Anterior cingulate cortex (tissue), 58 donors: ENCODE measurements at regions not wholly inside any gene's neighbourhood (a gene's known extent, or its start where the extent isn't known, plus 50 kb on each side); places are given as distances from the start of the nearest gene placed in this dataset.
A peak's percentile ranks its signal among the peaks of the same experiment; 100 is the strongest.
"Not testable (repeated sequence)": the region's sequence is repeated elsewhere in the genome, so short reads cannot be mapped to it uniquely, and the experiment has no call there.

Experiments used
- DNase-seq, 58 donors: peaks; one replicate each; lab custom pipeline; 2025; lab: John Stamatoyannopoulos, UW

DNA sequence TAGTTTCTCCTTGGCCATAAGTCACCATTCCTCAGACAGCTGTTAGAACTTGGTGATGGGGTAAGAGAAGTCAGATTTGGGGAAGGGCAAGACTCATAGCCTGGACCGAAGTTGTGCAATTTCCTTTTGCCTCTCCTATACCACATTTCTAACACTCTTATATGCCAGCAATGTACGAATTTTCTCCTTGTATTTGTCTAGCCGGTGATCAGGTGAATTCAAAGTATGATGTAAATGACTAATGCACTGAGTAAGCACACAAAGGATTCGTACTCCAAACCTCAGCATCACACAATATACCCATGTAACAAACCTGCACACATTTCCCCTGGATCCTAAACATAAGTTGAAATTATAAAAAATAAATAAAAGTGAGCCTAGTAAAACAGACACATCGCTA lies 1143.5 kb upstream of the CELF4 start:
- DNase-seq = no peak

DNA sequence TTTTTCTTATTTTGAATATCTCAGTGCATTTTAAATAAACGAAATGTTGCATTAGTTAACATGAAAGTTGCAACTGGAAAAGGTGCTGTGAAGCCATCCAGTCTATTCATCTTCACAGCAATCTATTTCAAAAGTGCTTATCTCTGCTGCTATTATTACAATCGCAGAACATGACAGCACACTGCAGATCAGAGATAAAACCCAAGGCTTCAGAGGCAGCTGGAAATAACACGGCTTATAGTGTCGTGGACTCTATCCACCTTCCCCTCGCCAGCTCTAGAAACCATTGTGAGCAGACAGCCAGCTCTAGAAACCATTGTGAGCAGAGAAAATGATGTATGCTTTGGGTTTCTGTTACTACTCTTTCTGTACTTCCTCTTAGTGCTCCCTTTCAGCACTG lies 1140.8 kb upstream of the CELF4 start:
- DNase-seq = no peak

DNA sequence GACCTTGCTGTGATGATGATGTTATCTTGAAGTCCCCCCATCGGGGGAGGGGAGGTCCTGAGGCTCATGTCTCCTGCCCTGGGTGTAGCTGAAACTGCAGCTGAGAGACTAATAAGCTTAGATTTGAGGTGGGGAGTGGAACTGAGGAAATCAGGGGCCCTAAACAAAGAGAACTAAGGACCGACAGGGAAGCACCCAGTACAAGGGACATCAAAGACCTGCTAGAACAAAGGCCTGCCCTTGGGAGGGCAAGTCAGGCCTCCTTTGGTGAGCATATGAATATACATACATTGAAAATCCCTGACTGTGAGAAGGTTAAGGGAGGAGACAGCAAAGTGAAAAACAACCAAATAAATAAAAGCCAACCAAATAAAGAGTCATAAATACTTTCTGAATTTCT lies 1132.5 kb upstream of the CELF4 start:
- no peak for DNase-seq

DNA sequence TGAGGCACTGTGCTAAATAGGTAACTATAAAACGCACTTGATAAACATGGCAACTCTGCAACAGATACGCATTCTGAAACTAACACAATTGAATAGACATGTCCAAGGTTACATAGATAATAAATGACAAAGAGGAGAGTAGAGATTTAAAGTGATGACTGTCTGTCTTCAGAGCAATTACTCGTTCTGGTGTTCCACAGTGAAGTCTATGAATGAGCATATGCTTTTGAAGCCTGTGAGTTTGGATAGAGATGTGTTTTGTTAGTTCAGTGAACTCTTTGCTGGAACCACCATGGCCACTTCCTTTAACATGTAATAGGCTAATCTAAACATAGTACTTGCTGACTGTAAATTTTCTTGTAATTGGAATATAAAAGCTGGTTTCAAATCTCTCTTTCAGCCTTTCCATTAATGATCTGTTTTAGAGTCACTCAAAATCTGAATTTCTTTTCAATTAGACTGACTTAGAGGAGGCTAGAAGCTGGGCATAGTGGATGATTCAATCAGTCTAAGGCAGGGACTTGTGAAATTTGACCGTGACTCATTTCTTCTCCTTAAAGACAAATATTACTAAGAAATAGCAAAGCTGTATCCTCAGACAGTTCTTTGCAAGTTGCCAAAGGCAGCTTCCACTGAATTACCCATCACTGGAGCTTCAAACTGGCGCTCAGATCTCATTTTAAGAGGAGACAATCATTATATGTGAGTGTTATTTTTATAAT lies 1130.1 kb upstream of the CELF4 start:
- peak in 1 of 58 donors; percentile 3 for DNase-seq

DNA sequence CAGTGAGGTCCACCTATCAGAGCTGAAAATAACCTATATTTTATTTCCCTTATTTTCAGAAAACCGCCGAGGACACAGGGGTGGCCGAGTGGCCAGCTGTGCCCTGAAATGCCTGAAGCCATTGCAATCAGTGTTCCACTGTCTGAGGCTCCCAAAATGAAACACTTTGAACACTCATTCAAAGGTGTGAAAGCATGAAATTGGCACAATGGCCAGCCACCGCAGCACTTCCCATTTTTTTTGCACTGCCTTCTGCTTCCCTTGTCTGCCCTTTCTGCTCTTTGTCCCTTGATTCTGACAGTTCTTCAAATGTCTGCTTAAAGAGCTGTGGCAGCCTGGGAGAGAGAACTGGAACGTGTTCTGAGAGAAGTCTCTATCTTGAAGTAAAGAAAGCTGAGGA lies 1127.5 kb upstream of the CELF4 start:
- DNase-seq = no peak

DNA sequence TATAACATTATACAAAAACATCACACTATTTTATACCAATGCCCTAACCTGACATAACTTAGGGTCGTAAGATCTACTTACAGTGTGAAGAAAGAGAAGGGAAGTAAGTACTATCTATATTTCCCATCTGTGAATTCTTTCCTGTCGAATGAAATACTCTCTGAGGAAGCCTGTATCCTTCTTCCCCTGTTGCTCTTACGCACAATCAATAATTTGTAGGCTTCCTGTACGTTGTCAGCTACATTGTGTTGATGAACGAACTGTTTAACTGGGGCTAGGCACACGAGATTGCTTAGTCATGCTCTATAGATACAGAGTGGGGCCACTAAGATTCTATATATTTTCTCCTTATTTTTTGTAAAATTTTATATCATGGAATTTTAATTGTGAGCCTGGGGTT lies 1125.0 kb upstream of the CELF4 start:
- DNase-seq = no peak

DNA sequence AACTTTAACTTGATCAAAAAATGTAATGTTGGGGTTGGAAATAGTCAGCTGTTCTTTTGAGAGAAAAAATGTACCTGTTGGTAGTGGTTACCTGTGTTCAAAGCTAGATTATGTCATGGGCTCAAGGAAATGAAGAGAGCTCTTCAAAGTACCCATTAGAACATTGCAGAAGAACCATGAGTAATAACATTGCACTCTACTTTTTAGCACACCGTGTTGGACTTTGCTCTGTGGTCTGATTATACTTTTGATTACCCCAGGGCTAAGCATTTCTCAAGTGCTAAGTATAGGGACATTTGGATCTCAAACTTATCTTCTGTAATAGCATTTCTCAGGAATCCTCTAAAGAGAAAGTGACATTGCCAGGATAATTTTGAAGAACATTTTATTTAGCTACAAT lies 1122.8 kb upstream of the CELF4 start:
- DNase-seq = no peak

DNA sequence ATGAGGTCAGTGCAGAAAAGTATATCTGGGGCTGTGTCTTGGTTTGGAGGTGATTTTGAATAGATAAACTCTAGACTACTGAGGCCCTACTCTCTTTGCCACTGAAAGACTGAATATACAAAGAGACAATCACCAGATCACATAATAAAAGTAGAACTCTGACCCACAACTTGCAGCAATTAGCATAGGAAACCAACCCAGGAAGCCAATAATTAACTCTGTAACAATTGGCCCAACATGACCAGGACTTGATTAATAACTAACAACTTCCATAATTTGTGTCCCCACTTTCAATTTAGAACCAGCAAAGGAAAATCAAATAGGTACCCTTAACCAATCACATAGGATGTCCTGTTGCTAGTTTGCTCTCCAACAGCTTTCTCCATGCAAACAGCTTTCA lies 1104.9 kb upstream of the CELF4 start:
- DNase-seq = no peak

DNA sequence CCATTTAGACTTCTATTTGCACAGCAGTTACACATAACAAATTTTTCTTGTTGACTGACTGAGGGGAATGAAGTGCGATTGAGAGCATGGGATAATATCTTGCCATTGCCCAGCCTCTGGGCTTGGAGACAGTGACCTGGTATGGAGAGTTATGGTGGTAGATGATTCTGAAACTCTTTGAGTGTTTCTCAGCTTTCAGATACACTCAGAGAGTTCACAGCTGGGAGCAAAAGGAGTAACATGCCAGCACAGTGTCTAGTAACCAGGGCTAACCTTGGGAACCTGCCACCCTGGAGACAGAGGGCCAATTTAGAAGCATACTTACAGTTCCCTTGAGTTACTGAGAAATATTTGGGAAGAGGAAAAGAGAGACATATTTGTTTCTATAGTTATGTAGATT lies 1099.3 kb upstream of the CELF4 start:
- DNase-seq = no peak

DNA sequence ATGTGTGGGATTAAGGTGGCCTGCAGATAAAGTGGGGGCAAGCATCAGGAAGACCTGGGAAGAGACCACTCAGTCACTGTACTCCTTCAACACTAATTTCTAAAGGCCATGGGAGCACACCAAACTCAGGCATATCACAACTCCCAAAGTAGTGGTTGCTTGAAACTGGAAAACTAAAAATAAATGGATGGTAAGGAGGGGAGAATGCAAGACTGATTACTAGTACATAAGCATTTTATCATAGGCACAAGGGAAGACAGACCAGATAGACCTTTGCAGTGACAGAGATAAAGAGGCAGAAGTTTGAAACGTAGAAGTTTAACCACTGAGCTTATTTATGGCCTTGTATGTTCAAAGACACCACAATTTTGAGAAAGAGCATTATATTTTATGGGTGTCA lies 1098.1 kb upstream of the CELF4 start:
- no peak for DNase-seq

DNA sequence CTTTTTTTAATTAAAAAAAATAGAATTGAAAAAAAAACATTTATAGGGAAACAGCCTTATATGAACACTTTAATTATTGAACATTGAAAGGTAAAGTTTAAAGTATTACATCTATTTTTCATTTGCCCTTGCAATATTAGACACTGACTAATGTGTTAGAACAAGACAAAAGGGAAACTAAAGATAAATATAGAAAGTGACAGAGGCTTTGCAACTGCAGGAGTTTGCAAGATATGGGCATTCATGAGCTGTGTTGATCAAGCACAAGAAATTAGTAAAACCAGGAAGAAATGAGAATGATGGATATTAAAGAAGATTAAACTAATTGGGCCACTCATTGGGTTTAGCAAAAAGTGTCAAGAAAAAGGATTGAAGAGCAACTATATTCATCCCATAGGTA lies 1097.7 kb upstream of the CELF4 start:
- DNase-seq = no peak

DNA sequence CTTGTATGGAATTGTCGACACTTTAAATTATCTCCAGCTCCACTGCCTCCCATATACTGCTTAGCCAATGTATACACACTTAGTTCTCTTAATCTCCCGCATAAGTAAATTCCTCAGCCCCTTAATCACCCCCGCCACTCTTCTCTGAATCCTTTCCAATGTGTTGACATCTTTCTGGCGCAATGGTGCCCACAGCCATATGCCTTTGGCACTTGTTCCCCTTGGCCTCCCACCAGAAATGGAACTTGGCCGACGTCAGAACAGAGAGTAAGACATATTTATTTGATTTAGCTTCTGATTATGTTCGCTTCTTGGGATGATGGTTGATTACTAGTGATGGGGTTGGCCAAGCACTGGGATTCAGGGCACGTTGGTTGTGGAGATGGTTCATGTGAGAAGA lies 1089.3 kb upstream of the CELF4 start:
- DNase-seq = peak in 1 of 58 donors; percentile 4

DNA sequence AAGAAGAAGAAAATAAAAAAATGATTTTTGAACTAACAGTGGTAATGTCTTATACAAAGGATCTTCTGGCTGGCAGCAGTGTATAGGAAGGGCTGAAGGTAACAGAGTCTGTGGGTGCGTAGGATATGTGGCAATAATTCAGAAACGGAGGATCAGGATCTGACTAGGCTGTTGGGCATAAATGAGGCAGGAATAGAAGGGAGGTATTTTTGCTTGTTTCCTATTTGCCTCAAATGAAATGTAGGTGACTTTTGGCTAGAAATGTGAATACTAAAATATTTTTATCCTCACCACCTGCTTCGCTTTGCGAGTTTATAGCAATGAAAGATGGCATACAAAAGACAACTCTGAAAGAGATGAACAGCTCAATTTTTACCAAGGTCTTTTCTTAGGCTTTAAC lies 1086.1 kb upstream of the CELF4 start:
- peak in 3 of 58 donors; percentile 0 to 5 (median 1) for DNase-seq

DNA sequence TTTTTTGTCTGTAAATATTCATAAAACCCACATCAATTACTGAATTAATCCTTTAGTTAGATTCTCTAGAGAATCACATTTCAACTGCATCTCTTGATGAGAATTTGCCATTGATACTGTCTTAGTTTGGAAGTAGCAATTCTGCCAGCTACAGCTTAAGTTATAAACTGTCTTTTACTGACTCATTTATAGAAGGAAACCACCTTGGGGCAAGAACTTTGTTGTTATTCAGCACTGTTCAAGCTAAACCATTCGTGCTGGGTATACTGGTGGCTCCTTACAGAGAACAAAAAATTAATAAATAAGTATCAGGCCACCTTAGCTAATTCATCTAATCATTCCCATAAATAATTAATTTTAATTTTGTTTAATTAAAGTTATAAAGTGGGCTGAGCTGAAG lies 1082.6 kb upstream of the CELF4 start:
- no peak for DNase-seq

DNA sequence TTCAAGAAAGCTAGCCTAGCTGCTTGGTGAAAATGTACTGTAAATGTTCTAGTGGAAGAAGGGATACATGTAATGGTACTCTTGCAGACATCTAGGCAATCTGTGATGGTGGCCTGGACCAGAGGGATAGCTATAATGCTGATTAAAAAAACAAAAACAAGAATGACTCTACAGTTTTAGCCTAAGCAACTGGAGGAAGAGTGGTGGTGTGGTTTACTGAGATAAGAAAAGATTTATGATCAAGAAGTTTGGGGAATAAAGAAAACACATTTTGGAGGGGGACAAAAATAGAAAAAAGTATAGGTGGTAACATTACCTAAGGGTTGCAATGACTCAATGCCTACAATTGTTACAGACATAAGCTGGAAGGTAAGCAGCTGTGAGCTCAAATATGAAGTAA lies 1080.7 kb upstream of the CELF4 start:
- DNase-seq = no peak

DNA sequence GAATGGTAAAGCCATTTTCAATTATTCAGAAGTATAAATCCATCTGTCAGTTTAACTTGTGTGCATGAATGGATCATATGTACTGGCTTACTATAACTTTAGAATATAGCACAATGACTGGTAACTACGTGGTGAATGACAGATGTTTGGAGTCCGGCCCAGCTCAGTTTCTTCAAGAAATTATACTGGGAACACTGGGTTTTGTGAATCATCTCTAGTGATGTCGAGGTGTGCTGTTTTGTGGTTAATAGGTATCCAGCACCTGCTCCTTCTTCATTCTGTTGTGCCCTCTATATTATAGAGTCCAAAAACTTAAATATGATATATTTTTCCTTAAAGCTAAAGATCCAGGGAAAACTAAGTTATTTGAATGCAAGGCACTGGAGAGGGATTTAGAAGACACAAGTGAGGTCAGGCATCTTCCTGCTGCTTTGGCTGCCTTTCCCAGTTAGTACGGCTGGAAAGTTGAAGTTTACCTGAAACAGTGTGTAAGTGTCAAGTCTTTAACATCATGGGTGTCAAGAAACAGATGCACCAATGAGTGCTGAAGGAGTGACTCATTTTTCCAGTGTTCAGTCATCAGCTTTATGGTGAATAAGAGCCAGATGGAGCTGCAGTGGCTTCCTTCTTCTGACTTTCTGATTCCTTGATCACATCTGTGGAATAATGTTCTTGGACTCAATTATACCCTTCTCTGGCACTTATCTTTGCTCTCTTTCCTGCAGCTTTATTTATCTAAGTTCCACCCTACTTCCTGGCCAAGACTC lies 1079.5 kb upstream of the CELF4 start:
- no peak for DNase-seq

DNA sequence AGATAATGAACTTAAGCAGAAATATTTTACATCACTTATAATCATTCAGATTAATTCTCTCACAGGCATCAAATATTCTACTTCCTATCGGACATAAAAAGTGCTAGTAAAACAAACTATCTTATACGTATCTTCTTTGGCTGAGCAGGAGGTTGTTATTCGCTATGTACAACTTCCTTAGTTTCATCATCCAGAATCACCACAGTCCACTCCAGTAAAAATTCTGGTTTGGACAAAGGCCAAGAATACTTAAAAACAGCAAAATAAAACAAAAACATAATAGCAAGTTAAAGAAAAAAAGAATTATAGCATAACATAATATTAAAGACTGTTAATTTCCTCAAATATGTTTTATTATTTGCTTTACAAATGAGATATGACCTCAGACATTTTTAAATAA lies 1077.1 kb upstream of the CELF4 start:
- no peak for DNase-seq

DNA sequence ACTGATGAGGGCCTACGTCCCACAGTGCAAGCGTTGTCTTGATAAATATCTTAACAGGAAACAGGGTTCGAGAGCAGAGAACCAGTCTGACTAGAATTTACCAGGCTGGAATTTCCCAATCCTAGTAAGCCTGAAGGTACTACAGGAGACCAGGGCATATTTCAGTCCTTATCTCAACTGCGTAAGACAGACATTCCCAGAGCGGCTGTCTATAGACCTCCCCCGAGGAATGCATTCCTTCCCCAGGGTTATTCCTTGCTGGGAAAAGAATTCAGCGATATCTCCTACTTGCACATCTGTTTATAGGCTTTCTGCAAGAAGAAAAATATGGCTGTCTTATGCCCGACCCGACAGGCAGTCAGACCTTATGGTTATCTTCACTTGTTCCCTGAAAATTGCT lies 1074.1 kb upstream of the CELF4 start:
- DNase-seq = not testable (repeated sequence)

DNA sequence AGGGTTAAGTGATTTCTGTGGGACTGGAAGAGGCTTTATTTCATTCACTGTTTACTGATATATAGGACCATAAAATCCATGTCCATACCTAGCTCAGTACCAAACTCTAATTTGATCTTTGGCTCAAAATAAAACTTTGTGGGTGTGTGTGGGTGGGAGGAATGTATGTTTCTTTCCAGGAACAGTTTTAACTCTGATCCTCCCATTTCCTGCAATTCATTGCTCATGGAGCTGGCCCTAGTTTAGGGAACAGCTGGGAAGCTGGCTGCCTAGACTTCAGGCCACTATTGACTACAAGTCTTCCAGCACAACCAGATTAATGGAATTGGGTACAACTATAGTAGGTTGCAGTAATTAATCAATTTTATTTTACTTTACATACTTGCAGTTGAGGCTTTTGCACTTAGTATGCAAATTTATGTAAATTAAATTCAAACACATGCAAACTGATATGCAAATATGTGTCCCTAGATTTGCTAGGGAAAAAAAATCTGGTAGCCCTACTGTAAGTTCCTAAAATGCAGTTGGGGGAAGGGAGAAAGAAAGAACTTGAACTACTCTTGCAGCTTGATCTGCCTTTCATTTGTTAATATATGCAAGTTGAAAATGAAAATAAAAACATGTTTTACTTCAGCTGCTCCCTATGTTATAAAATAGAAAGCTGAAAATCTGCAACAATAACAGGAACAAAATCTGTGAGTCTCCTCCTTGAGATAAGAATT lies 1070.3 kb upstream of the CELF4 start:
- no peak for DNase-seq

DNA sequence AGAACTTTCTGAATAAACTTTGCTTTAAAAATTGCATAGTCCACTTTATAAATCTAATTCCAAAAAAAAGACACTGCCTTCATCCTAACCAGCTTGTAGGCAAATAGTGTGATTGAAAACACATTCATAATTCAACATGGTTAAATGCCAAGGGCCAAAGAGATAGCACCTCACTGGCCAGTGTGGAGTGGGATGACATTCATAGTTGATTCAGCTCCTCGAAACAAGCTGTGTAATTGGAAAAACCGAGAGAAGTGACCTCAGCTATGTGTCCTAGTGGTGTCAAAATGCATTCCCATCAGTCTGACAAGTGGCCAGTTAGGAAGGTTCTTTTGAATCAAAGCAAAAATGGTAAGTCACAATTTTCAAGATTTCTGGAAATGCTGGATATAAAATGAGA lies 1068.5 kb upstream of the CELF4 start:
- no peak for DNase-seq

DNA sequence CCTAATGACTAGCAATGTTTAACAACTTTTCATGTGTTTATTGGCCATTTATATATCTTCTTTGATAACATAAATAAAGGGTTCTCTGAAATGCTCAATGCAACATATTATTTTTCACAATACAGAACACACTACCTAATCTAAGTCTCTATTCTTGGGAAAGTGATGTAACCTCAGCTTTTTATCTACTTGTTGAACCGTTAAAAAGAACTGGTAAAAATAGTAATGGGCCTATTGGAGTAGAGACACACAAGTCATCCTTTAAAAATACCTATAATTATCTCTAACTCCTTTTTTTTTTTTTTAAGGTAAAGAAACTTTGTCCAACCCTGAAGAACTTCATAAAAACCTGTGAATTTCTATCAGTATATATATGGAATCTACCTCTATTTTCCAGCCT lies 1067.7 kb upstream of the CELF4 start:
- DNase-seq = no peak

DNA sequence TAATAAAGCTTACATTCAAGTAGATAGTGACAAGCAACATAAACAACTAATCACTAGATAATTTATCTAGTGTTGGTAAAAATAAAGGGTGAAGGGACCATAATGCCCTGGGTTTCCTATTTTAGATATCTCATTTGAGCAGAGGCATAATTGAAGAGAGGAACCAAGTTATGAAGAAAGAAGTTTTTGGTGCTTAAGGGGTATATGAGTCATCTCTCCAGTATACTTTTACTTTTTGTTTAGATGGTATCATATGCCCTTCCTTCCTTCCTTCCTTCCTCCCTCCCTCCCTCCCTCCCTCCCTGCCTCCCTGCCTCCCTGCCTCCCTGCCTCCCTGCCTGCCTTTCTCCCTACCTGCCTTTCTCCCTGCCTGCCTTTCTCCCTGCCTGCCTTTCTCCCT lies 1053.5 kb upstream of the CELF4 start:
- DNase-seq = no peak
